ENCODE measurements at regions not wholly inside any gene's neighbourhood (a gene's known extent, or its start where the extent isn't known, plus 50 kb on each side); places are given as distances from the start of the nearest gene placed in this dataset.

DNA sequence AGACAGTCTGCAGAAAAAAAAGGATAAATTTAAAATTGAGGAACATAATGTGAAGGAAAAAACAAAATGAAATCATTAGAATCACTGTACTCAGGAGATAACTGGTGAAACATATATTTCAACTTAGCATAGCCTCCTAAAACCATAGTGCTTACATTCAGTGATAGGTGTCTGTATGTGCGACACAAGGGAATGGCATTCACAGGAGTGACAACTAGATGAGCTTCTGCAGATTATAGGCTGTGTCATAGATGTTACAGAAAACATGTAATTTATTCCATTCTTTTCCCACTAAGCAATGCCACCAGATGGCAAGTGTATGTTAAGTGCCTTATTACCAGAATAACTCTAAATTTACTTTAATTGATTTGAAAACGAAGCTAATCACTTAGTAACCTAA, 960.0 kb upstream of the PCDH20 start:
- ChIA-PET CTCF (no interaction called here), POLR2A (no interaction called here)
- intact Hi-C loops (cut with micrococcal nuclease) (no loop called here), dilution Hi-C loops (cut with MboI; ENCODE audit: extremely low pct_ligation_motif_present, low sequenced_read_pairs) (no loop called here)
- TF ChIP-seq FOS (IDR thresholded peaks at IDR 0.05; ENCODE audit: borderline replicate concordance, insufficient read depth, low read length): no peak
- TF ChIP-seq, protein P1, sequence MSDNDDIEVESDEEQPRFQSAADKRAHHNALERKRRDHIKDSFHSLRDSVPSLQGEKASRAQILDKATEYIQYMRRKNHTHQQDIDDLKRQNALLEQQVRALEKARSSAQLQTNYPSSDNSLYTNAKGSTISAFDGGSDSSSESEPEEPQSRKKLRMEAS (IDR thresholded peaks at IDR 0.05; ENCODE audit: insufficient read depth, insufficient read length): no peak
- TF ChIP-seq, protein P2, sequence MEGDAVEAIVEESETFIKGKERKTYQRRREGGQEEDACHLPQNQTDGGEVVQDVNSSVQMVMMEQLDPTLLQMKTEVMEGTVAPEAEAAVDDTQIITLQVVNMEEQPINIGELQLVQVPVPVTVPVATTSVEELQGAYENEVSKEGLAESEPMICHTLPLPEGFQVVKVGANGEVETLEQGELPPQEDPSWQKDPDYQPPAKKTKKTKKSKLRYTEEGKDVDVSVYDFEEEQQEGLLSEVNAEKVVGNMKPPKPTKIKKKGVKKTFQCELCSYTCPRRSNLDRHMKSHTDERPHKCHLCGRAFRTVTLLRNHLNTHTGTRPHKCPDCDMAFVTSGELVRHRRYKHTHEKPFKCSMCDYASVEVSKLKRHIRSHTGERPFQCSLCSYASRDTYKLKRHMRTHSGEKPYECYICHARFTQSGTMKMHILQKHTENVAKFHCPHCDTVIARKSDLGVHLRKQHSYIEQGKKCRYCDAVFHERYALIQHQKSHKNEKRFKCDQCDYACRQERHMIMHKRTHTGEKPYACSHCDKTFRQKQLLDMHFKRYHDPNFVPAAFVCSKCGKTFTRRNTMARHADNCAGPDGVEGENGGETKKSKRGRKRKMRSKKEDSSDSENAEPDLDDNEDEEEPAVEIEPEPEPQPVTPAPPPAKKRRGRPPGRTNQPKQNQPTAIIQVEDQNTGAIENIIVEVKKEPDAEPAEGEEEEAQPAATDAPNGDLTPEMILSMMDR (IDR thresholded peaks at IDR 0.05; ENCODE audit: extremely low read depth in 1 of 2, insufficient read depth in 1 of 2, low read depth in 1 of 2, low read length in 2 of 2): no peak
- TF ChIP-seq GATA2 (IDR thresholded peaks at IDR 0.05; ENCODE audit: insufficient read depth, insufficient read length, low read depth, low read length): no peak
- no peak for TF ChIP-seq MYC (IDR thresholded peaks at IDR 0.05; ENCODE audit: low read depth, low read length)
- TF ChIP-seq POLR2AphosphoS5 (IDR thresholded peaks at IDR 0.05; ENCODE audit: insufficient read depth, low read depth, low read length): no peak
- no peak for TF ChIP-seq JUN (IDR thresholded peaks at IDR 0.05; ENCODE audit: borderline replicate concordance, insufficient read depth, insufficient read length, low read depth)
- no peak for TF ChIP-seq POLR2A (IDR thresholded peaks at IDR 0.05; ENCODE audit: low read depth, low read length)
- no peak for TF ChIP-seq EZH2 (IDR thresholded peaks at IDR 0.05; ENCODE audit: borderline replicate concordance, low read depth, low read length, severe bottlenecking)
- DNase-seq (ENCODE audit: low read depth, low spot score) (no peak), FAIRE-seq (no peak)
- Histone ChIP-seq H3K4me1 (ENCODE audit: control insufficient read depth, extremely low read depth, insufficient read depth, low read length) (no peaks in the 10 kb centered on the region), H3K79me2 (ENCODE audit: control insufficient read depth, insufficient read depth, low read length) (no peaks in the 10 kb centered on the region), H3K4me3 (replicated peaks in 1 of 3; ENCODE audit: insufficient read depth in 1 of 3, low read depth in 1 of 3, low read length in 3 of 3) (no peak overlapping the region), H2AFZ (ENCODE audit: low read depth, low read length) (no peak overlapping the region), H3K27ac (ENCODE audit: insufficient read depth, low read depth, low read length) (no peak overlapping the region), H4K20me1 (replicated peaks; ENCODE audit: control insufficient read depth, extremely low read depth, insufficient read depth, low read length) (no peaks in the 10 kb centered on the region), H3K9me3 (replicated peaks; ENCODE audit: control insufficient read depth, insufficient read depth, low read length) (no peaks in the 10 kb centered on the region), H3K9ac (replicated peaks; ENCODE audit: extremely low read depth, insufficient read depth, low read length) (no peak overlapping the region), H3K36me3 (ENCODE audit: control insufficient read depth in 2 of 2, extremely low read depth in 1 of 2, insufficient read depth in 2 of 2, low read length in 2 of 2) (no peaks in the 10 kb centered on the region), H3K9me1 (replicated peaks; ENCODE audit: control insufficient read depth, extremely low read depth, insufficient read depth, low read length) (no peaks in the 10 kb centered on the region), H3K4me2 (ENCODE audit: insufficient read depth, low read length) (no peak overlapping the region), H3K27me3 (ENCODE audit: control insufficient read depth in 2 of 2, insufficient read depth in 2 of 2, low read length in 2 of 2) (no peaks in the 10 kb centered on the region)
- BruUV-seq (replicated peaks): no TSS peak

All from endothelial cell of umbilical vein (primary cell).